Mammary epithelial cell (primary cell): ENCODE measurements at regions not wholly inside any gene's neighbourhood (a gene's known extent, or its start where the extent isn't known, plus 50 kb on each side); places are given as distances from the start of the nearest gene placed in this dataset.

Source experiments
- CTCF ChIP-seq, 2 donors: IDR thresholded peaks in 1 of 2; conservative IDR thresholded peaks in 1 of 2; 2 replicates each; pipeline ENCODE4 v1.5.1; 2011 to 2012; ENCODE audit warnings: inconsistent platforms in 2 of 2, low read length in 2 of 2, mild to moderate bottlenecking in 2 of 2, control low read depth in 1 of 2, low read depth in 1 of 2; ENCODE audit not compliant: insufficient read depth in 1 of 2; ENCODE audit errors: extremely low read depth in 1 of 2
- EZH2 ChIP-seq: IDR thresholded peaks from 2 replicates; pipeline ENCODE4 v1.6.1; 2012; ENCODE audit warnings: low read length, inconsistent platforms, borderline replicate concordance

- TF ChIP-seq CTCF (conservative IDR thresholded peaks at IDR 0.05 in 1 of 2, IDR thresholded peaks at IDR 0.05 in 1 of 2; ENCODE audit: extremely low read depth in 1 of 2, insufficient read depth in 1 of 2, low read depth in 1 of 2, low read length in 2 of 2) = no peak
- no peak for TF ChIP-seq EZH2
Measured at GRCh38 chr4:77493829-77494551, 111.6 kb upstream of the CXCL13 start.
